WTC11 (cell line): ENCODE measurements at regions not wholly inside any gene's neighbourhood (a gene's known extent, or its start where the extent isn't known, plus 50 kb on each side); places are given as distances from the start of the nearest gene placed in this dataset.

Source experiments
- ATAC-seq: fragments of 200-7000 bp; cut with Tn5 transposase; 2 replicates; pipeline ENCODE4 v1.10.0; 2021; ENCODE audit warnings: mild to moderate bottlenecking, moderate library complexity
- CTCF ChIA-PET: fragments of 300-600 bp; sonication (Branson Sonifier 250); formaldehyde crosslinking; loops from one replicate; lab custom pipeline; 2021; ENCODE audit warnings: antibody characterized with exemption; lab: Charles Lee
- POLR2A ChIA-PET: fragments of 350-600 bp; sonication (Branson Sonifier 250); formaldehyde crosslinking; loops from one replicate; lab custom pipeline; 2021; ENCODE audit warnings: antibody characterized with exemption; lab: Charles Lee
- DNase-seq: peaks from one replicate; pipeline ENCODE4 v3.0.0; 2021; ENCODE audit warnings: low spot score
- H3K27ac Mint-ChIP-seq: 2 replicates; pipeline ENCODE4 v1.8.0; 2021; ENCODE audit warnings: mixed read lengths
- H3K27me3 Mint-ChIP-seq: 2 replicates; pipeline ENCODE4 v1.8.0; 2021; ENCODE audit warnings: low read depth, mild to moderate bottlenecking, moderate library complexity, mixed read lengths
- H3K36me3 Mint-ChIP-seq: 2 replicates; pipeline ENCODE4 v1.8.0; 2021; ENCODE audit warnings: mixed read lengths
- H3K4me1 Mint-ChIP-seq: 2 replicates; pipeline ENCODE4 v1.8.0; 2022; ENCODE audit warnings: mixed read lengths
- H3K4me3 Mint-ChIP-seq: 2 replicates; pipeline ENCODE4 v1.8.0; 2021; ENCODE audit warnings: mild to moderate bottlenecking, moderate library complexity, mixed read lengths
- H3K9me3 Mint-ChIP-seq: 2 replicates; pipeline ENCODE4 v1.8.0; 2021; ENCODE audit warnings: mixed read lengths
- ATF1 ChIP-seq: sonication (generic); formaldehyde crosslinking; IDR thresholded peaks from 2 replicates; pipeline ENCODE4 v1.8.1; 2023; ENCODE audit warnings: mild to moderate bottlenecking, moderate library complexity, missing genetic modification reagents
- CBFB ChIP-seq: sonication (generic); formaldehyde crosslinking; IDR thresholded peaks from 2 replicates; pipeline ENCODE4 v1.8.1; 2022; ENCODE audit warnings: mild to moderate bottlenecking, low read depth, missing genetic modification reagents
- CREM ChIP-seq: sonication (generic); formaldehyde crosslinking; IDR thresholded peaks from 2 replicates; pipeline ENCODE4 v1.8.1; 2022; ENCODE audit warnings: mild to moderate bottlenecking, missing genetic modification reagents, moderate library complexity
- EMX1 ChIP-seq: fragments of 250-450 bp; sonication (Bioruptor Pico); IDR thresholded peaks from 2 replicates; pipeline ENCODE4 v1.8.0; 2021; ENCODE audit warnings: mild to moderate bottlenecking
- JUN ChIP-seq: sonication (generic); formaldehyde crosslinking; IDR thresholded peaks from 2 replicates; pipeline ENCODE4 v1.8.0; 2023; ENCODE audit warnings: mild to moderate bottlenecking, missing genetic modification reagents
- NFYB ChIP-seq: sonication (generic); formaldehyde crosslinking; conservative IDR thresholded peaks from 2 replicates; pipeline ENCODE4 v1.8.0; 2022; ENCODE audit warnings: low read depth, missing genetic modification reagents
- TP53 ChIP-seq: sonication (generic); formaldehyde crosslinking; IDR thresholded peaks from 2 replicates; pipeline ENCODE4 v1.8.1; 2023; ENCODE audit warnings: mild to moderate bottlenecking, missing genetic modification reagents
- ZNF138 ChIP-seq: sonication (generic); formaldehyde crosslinking; conservative IDR thresholded peaks from 2 replicates; pipeline ENCODE4 v1.8.1; 2022; ENCODE audit warnings: mild to moderate bottlenecking, moderate library complexity, missing genetic modification reagents
- ZNF396 ChIP-seq: fragments of 250-450 bp; sonication (Bioruptor Pico); IDR thresholded peaks from 2 replicates; pipeline ENCODE4 v1.8.0; 2021; ENCODE audit warnings: mild to moderate bottlenecking, moderate library complexity, borderline replicate concordance
- ZNF671 ChIP-seq: fragments of 250-450 bp; sonication (Bioruptor Pico); IDR thresholded peaks from 2 replicates; pipeline ENCODE4 v1.8.0; 2021; ENCODE audit warnings: mild to moderate bottlenecking
- TF ChIP-seq, protein P1 (sequence below): fragments of 250-450 bp; sonication (Bioruptor Pico); IDR thresholded peaks from 2 replicates; pipeline ENCODE4 v1.9.0; 2021; ENCODE audit warnings: mild to moderate bottlenecking, borderline replicate concordance
- TF ChIP-seq, protein P2 (sequence below): sonication (generic); formaldehyde crosslinking; IDR thresholded peaks from 2 replicates; pipeline ENCODE4 v1.8.1; 2023; ENCODE audit warnings: mild to moderate bottlenecking, missing genetic modification reagents, moderate library complexity
- TF ChIP-seq, protein P3 (sequence below): sonication (generic); formaldehyde crosslinking; IDR thresholded peaks from 2 replicates; pipeline ENCODE4 v1.8.0; 2023; ENCODE audit warnings: missing genetic modification reagents
- TF ChIP-seq, protein P4 (sequence below): sonication (generic); formaldehyde crosslinking; IDR thresholded peaks from 2 replicates; pipeline ENCODE4 v1.8.0; 2022; ENCODE audit warnings: mild to moderate bottlenecking, missing genetic modification reagents
- TF ChIP-seq, protein P5 (sequence below): sonication (generic); formaldehyde crosslinking; IDR thresholded peaks from 2 replicates; pipeline ENCODE4 v1.8.0; 2022; ENCODE audit warnings: mild to moderate bottlenecking, missing genetic modification reagents
- TF ChIP-seq, protein P6 (sequence below): sonication (generic); formaldehyde crosslinking; IDR thresholded peaks from 2 replicates; pipeline ENCODE4 v1.8.1; 2023; ENCODE audit warnings: mild to moderate bottlenecking, missing genetic modification reagents
- TF ChIP-seq, protein P7 (sequence below): sonication (generic); formaldehyde crosslinking; conservative IDR thresholded peaks from 2 replicates; pipeline ENCODE4 v1.8.1; 2023; ENCODE audit warnings: mild to moderate bottlenecking, low read depth, missing genetic modification reagents, moderate library complexity

DNA sequence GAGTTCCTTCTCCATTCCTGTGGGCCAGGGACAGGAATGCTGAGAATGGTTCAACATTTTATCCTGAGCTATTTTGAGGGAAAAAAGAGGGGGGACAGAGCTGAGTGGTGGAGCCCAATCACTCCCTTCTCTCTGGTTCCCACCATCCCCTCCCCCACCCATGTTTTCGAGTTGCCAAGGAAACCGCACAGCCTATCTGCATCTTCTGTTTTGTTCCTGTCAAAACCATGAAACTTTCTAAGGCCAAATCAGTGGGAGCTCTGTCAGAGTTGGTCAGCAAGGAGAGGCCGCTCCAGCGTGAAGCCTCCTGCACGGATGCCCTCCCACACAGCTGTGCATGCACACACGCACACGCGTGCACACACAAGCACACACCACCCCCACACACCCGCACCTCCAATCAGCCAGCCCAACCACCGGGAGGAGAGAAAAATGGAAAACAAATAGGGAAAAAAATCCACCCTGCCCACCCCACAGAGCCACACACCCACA is 54.5 kb upstream of the ATP2B4 start:
- Mint-ChIP-seq H3K4me3 (no peak overlapping the region), H3K4me1 (peaks cover 10% of the 10 kb centered on the region), H3K27me3 (no peaks in the 10 kb centered on the region; the same call in 1 of the 2 replicates), H3K9me3 (no peaks in the 10 kb centered on the region), H3K27ac (no peak overlapping the region; the same call in 1 of the 2 replicates), H3K36me3 (no peaks in the 10 kb centered on the region)
- ChIA-PET POLR2A (interaction anchor here (0.6 to 1.2 kb wide), 5 partner anchors 16 to 736 kb away, joined by 3 to 4 read pairs (median 3); no protein-coding TSS in a partner anchor), CTCF (interaction anchor here (0.7 to 1.9 kb wide), 9 partner anchors 15 to 305 kb away, joined by 3 to 7 read pairs (median 3); partner anchors contain the start of gene ATP2B4)
- ATAC-seq (peak; percentile 54), DNase-seq (peak; percentile 50)
- no peak for TF ChIP-seq ZNF138 (CRISPR knock-in tag)
- no peak for TF ChIP-seq ZNF396
- TF ChIP-seq JUN (CRISPR knock-in tag): no peak
- TF ChIP-seq, protein P1, sequence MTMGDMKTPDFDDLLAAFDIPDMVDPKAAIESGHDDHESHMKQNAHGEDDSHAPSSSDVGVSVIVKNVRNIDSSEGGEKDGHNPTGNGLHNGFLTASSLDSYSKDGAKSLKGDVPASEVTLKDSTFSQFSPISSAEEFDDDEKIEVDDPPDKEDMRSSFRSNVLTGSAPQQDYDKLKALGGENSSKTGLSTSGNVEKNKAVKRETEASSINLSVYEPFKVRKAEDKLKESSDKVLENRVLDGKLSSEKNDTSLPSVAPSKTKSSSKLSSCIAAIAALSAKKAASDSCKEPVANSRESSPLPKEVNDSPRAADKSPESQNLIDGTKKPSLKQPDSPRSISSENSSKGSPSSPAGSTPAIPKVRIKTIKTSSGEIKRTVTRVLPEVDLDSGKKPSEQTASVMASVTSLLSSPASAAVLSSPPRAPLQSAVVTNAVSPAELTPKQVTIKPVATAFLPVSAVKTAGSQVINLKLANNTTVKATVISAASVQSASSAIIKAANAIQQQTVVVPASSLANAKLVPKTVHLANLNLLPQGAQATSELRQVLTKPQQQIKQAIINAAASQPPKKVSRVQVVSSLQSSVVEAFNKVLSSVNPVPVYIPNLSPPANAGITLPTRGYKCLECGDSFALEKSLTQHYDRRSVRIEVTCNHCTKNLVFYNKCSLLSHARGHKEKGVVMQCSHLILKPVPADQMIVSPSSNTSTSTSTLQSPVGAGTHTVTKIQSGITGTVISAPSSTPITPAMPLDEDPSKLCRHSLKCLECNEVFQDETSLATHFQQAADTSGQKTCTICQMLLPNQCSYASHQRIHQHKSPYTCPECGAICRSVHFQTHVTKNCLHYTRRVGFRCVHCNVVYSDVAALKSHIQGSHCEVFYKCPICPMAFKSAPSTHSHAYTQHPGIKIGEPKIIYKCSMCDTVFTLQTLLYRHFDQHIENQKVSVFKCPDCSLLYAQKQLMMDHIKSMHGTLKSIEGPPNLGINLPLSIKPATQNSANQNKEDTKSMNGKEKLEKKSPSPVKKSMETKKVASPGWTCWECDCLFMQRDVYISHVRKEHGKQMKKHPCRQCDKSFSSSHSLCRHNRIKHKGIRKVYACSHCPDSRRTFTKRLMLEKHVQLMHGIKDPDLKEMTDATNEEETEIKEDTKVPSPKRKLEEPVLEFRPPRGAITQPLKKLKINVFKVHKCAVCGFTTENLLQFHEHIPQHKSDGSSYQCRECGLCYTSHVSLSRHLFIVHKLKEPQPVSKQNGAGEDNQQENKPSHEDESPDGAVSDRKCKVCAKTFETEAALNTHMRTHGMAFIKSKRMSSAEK: no peak
- TF ChIP-seq NFYB (CRISPR knock-in tag): no peak
- TF ChIP-seq CBFB (CRISPR knock-in tag): no peak
- no peak for TF ChIP-seq ATF1 (CRISPR knock-in tag)

DNA sequence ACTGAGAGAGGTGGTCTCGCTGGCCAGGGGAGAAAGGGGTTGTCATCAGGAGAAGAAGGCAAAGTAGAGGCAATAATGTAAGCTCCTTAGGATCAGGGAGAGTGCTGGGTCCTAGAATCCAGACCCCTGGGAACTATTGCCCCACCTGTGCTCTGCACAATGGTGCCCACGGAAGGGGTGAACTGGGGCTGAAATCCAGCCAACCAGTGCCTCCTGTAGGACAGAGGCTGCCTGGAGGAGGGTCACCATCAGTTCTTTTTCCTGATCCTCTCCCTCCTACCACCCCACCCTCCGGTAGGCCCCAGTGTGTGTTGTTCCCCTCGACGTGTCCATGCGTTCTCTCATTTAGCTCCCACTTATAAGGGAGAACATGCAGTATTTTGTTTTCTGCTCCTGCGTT is 52.9 kb upstream of the ATP2B4 start:
- H3K27ac Mint-ChIP-seq: no peak overlapping the region
- TF ChIP-seq CREM (CRISPR knock-in tag): no peak
- no peak for TF ChIP-seq EMX1 (CRISPR knock-in tag)
- TF ChIP-seq, protein P2, sequence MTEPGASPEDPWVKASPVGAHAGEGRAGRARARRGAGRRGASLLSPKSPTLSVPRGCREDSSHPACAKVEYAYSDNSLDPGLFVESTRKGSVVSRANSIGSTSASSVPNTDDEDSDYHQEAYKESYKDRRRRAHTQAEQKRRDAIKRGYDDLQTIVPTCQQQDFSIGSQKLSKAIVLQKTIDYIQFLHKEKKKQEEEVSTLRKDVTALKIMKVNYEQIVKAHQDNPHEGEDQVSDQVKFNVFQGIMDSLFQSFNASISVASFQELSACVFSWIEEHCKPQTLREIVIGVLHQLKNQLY: no peak
- TF ChIP-seq, protein P3, sequence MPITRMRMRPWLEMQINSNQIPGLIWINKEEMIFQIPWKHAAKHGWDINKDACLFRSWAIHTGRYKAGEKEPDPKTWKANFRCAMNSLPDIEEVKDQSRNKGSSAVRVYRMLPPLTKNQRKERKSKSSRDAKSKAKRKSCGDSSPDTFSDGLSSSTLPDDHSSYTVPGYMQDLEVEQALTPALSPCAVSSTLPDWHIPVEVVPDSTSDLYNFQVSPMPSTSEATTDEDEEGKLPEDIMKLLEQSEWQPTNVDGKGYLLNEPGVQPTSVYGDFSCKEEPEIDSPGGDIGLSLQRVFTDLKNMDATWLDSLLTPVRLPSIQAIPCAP: no peak
- TF ChIP-seq, protein P4, sequence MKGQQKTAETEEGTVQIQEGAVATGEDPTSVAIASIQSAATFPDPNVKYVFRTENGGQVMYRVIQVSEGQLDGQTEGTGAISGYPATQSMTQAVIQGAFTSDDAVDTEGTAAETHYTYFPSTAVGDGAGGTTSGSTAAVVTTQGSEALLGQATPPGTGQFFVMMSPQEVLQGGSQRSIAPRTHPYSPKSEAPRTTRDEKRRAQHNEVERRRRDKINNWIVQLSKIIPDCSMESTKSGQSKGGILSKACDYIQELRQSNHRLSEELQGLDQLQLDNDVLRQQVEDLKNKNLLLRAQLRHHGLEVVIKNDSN (CRISPR knock-in tag): no peak
- TF ChIP-seq, protein P5, sequence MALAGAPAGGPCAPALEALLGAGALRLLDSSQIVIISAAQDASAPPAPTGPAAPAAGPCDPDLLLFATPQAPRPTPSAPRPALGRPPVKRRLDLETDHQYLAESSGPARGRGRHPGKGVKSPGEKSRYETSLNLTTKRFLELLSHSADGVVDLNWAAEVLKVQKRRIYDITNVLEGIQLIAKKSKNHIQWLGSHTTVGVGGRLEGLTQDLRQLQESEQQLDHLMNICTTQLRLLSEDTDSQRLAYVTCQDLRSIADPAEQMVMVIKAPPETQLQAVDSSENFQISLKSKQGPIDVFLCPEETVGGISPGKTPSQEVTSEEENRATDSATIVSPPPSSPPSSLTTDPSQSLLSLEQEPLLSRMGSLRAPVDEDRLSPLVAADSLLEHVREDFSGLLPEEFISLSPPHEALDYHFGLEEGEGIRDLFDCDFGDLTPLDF (CRISPR knock-in tag): no peak
- TF ChIP-seq, protein P6, sequence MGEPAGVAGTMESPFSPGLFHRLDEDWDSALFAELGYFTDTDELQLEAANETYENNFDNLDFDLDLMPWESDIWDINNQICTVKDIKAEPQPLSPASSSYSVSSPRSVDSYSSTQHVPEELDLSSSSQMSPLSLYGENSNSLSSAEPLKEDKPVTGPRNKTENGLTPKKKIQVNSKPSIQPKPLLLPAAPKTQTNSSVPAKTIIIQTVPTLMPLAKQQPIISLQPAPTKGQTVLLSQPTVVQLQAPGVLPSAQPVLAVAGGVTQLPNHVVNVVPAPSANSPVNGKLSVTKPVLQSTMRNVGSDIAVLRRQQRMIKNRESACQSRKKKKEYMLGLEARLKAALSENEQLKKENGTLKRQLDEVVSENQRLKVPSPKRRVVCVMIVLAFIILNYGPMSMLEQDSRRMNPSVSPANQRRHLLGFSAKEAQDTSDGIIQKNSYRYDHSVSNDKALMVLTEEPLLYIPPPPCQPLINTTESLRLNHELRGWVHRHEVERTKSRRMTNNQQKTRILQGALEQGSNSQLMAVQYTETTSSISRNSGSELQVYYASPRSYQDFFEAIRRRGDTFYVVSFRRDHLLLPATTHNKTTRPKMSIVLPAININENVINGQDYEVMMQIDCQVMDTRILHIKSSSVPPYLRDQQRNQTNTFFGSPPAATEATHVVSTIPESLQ (CRISPR knock-in tag): no peak
- no peak for TF ChIP-seq ZNF671 (CRISPR knock-in tag)
- no peak for TF ChIP-seq TP53 (CRISPR knock-in tag)
- TF ChIP-seq, protein P7, sequence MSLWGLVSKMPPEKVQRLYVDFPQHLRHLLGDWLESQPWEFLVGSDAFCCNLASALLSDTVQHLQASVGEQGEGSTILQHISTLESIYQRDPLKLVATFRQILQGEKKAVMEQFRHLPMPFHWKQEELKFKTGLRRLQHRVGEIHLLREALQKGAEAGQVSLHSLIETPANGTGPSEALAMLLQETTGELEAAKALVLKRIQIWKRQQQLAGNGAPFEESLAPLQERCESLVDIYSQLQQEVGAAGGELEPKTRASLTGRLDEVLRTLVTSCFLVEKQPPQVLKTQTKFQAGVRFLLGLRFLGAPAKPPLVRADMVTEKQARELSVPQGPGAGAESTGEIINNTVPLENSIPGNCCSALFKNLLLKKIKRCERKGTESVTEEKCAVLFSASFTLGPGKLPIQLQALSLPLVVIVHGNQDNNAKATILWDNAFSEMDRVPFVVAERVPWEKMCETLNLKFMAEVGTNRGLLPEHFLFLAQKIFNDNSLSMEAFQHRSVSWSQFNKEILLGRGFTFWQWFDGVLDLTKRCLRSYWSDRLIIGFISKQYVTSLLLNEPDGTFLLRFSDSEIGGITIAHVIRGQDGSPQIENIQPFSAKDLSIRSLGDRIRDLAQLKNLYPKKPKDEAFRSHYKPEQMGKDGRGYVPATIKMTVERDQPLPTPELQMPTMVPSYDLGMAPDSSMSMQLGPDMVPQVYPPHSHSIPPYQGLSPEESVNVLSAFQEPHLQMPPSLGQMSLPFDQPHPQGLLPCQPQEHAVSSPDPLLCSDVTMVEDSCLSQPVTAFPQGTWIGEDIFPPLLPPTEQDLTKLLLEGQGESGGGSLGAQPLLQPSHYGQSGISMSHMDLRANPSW: no peak
- no peaks in the 10 kb centered on the region; the same call in 1 of the 2 replicates for H3K27me3 Mint-ChIP-seq
- ATAC-seq (peak; percentile 77), DNase-seq (no peak)
- H3K4me1 Mint-ChIP-seq: peaks cover 10% of the 10 kb centered on the region
- ChIA-PET POLR2A (no interaction called here), CTCF (interaction anchor here (0.6 to 2.6 kb wide), 8 partner anchors 15 to 129 kb away, joined by 3 to 14 read pairs (median 3); no protein-coding TSS in a partner anchor)
- H3K36me3 Mint-ChIP-seq: no peaks in the 10 kb centered on the region
- H3K4me3 Mint-ChIP-seq: no peak overlapping the region
- no peaks in the 10 kb centered on the region for H3K9me3 Mint-ChIP-seq
